ENCODE measurements at regions not wholly inside any gene's neighbourhood (a gene's known extent, or its start where the extent isn't known, plus 50 kb on each side); places are given as distances from the start of the nearest gene placed in this dataset.

GRCh38 chr2:105989070-105989469 lies 205.0 kb downstream of the UXS1 start:
- no peak for TF ChIP-seq CTCF (conservative IDR thresholded peaks at IDR 0.05; ENCODE audit: low read depth, low read length)
- no peak overlapping the region for H3K4me3 ChIP-seq (ENCODE audit: low read depth, low read length)
- no peak for DNase-seq (ENCODE audit: low read depth)

- H3K4me3 ChIP-seq (ENCODE audit: low read depth, low read length), result no peak overlapping the region
- no peak for DNase-seq (ENCODE audit: low read depth)
- no peak for TF ChIP-seq CTCF (conservative IDR thresholded peaks at IDR 0.05; ENCODE audit: low read depth, low read length)
These were observed 216.3 kb downstream of the UXS1 start for GRCh38 chr2:105977807-105978206.

GRCh38 chr2:105977212-105977611 lies 216.9 kb downstream of the UXS1 start:
- no peak for TF ChIP-seq CTCF (conservative IDR thresholded peaks at IDR 0.05; ENCODE audit: low read depth, low read length)
- H3K4me3 ChIP-seq (ENCODE audit: low read depth, low read length), result no peak overlapping the region
- peak; percentile 78 for DNase-seq (ENCODE audit: low read depth)

DNA sequence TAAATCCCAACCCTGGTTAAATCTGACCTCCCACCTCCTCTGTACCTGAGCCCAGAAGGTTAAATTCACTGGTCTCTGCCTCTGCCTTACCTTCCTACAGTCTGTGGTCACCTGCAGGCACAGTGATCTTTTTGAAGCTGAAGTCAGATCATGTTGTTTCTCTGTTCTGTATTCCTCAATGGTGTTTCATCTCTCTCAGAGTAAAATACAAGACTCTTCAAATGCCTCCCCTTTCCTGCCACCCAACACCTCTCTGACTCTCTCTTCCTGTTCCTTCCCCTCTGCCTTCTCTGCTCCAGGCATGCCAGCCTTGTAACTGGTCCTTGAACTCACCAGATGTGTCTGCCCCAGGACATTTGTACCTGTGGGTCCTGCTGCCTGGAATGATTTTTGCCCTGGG lies 219.3 kb downstream of the UXS1 start:
- no peak overlapping the region for H3K4me3 ChIP-seq (ENCODE audit: low read depth, low read length)
- DNase-seq (ENCODE audit: low read depth), result no peak
- TF ChIP-seq CTCF (conservative IDR thresholded peaks at IDR 0.05; ENCODE audit: low read depth, low read length), result no peak

DNA sequence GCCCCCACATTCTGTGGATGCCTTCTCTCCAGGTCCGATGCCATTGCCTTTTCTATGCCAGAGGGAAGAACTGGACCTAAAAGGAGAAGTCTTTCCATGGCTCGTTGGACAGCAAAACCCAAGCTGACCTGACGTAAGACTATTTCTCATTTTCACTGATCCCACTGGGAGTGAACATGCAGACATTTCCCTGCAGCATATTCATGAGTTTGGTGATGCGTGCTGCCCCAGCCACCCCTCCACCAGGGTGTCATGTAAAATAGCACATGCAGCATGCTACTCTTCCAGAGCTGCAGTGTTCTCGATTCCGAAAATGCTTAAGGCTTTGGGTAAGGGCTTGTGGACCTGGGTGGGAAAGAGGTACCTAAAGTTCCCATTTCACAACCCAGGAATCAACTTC lies 221.2 kb downstream of the UXS1 start:
- no peak for TF ChIP-seq CTCF (conservative IDR thresholded peaks at IDR 0.05; ENCODE audit: low read depth, low read length)
- no peak for DNase-seq (ENCODE audit: low read depth)

GRCh38 chr2:105972246-105972645 lies 221.9 kb downstream of the UXS1 start:
- TF ChIP-seq CTCF (conservative IDR thresholded peaks at IDR 0.05; ENCODE audit: low read depth, low read length), result no peak
- DNase-seq (ENCODE audit: low read depth), result no peak
- H3K4me3 ChIP-seq (ENCODE audit: low read depth, low read length), result no peak overlapping the region

More for the DNA sequence above, 221.2 kb downstream of the UXS1 start:
- no peak overlapping the region for H3K4me3 ChIP-seq (ENCODE audit: low read depth, low read length)

- peak; percentile 8 for DNase-seq (ENCODE audit: low read depth)
- H3K4me3 ChIP-seq (ENCODE audit: low read depth, low read length), result no peak overlapping the region
- TF ChIP-seq CTCF (conservative IDR thresholded peaks at IDR 0.05; ENCODE audit: low read depth, low read length), result peak; percentile 51
These were observed 224.5 kb downstream of the UXS1 start for GRCh38 chr2:105969552-105969951.

Measured in choroid plexus epithelial cell (primary cell).